HG03108 (cell line): ENCODE measurements at regions not wholly inside any gene's neighbourhood (a gene's known extent, or its start where the extent isn't known, plus 50 kb on each side); places are given as distances from the start of the nearest gene placed in this dataset.
"Not testable (repeated sequence)": the region's sequence is repeated elsewhere in the genome, so short reads cannot be mapped to it uniquely, and the experiment has no call there.

Experiments
- ATAC-seq: cut with Tn5 transposase; IDR thresholded peaks from one replicate; pipeline ENCODE4 v1.9.1; 2021; ENCODE audit warnings: moderate library complexity; ENCODE audit not compliant: unreplicated experiment

- no peak for ATAC-seq
Measured at GRCh38 chr9:108430655-108431054, 425.1 kb downstream of the ACTL7B start.

DNA sequence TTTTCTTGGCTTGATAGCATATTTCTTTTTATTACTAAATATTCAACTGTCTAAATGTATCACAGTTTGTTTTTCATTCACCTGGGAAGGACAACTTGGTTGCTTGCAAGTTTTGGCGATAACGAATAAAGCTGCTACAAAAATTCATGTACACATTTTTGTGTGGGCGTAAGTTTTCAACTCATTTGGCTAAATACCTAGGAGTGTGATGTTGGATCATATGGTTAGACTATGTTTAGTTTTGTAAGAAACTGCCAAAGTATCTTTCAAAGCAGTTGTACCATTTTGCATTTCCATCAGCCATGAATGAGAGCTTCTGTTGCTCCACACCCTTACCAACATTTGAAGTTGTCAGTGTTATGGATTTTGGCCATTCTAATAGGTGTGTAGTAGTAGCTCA, 428.0 kb downstream of the ACTL7B start:
- ATAC-seq: no peak

- ATAC-seq: not testable (repeated sequence)
Measured at GRCh38 chr9:108426421-108426940, 429.3 kb downstream of the ACTL7B start.

DNA sequence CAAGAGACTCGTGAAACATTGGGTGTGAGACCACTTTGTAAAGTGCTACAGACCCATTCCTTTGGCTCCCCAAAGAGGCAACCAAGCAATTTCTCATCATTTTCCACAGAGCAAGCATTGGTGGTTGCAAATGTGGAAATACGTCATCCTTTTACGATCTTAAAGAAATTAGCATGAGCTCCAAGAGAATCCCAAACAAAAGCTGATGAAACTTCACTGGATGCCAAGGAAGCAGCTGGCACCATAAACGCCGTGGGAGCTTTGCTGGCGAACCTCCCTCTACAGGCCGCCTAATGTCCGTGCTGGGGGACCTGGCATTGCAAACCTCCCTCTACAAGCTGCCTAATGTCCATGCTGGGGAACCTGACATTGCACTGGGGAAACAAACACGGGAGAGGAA, 432.4 kb downstream of the ACTL7B start:
- no peak for ATAC-seq

DNA sequence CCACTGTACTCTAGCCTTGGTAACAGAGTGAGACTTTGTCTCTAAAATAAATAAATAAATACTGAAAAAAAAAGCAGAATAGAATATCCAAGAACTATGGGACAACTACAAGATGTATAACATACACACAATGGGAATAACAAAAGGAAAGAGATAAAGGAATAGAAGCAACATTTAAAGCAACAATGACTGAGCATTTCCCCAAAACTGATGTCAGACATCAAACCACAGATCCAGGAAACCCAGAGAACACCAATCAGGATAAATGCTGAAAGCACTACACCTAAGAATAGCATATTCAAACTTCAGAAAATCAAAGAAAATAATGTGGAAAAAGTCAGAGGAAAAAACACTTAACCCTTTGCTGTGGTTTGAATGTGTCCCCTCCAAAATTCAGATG, 436.4 kb downstream of the ACTL7B start:
- no peak for ATAC-seq

GRCh38 chr9:108417726-108418125, 438.1 kb downstream of the ACTL7B start:
- no peak for ATAC-seq

DNA sequence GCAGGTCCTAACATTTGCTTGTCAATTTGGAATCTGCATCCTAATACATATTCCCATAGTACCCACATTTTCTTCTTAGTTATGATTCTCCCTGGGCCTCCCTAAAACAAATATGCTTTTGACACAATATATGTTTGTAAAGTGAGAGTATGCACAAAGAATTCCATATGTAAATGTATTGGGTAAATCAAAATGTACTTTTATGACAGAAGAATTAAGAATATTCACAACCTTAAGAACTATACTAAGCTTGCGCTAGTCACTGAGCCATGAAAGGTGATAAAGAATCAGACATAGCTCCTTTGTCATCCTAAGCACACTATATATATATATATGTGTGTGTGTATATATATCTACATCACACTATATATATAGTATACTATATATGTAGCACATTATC, 438.5 kb downstream of the ACTL7B start:
- no peak for ATAC-seq

DNA sequence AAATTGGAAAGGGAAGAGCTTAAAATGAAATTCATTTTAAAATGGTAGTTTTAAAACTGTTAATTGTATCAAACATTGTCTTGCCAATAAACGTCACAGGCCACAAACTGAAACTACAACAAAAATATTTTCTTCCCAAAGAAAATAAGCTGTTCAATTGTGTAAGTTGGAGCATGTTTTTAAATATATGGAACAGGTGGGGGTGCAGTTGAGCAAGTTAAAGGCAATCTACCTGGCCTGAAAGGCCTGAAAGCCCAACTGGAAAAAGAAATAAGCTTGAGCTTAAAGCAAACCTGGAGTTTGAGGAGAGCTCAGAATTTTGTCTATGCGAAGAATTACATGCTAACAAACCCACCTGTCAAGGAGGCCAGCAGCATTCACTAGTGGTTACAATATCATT, 439.5 kb downstream of the ACTL7B start:
- ATAC-seq: no peak

DNA sequence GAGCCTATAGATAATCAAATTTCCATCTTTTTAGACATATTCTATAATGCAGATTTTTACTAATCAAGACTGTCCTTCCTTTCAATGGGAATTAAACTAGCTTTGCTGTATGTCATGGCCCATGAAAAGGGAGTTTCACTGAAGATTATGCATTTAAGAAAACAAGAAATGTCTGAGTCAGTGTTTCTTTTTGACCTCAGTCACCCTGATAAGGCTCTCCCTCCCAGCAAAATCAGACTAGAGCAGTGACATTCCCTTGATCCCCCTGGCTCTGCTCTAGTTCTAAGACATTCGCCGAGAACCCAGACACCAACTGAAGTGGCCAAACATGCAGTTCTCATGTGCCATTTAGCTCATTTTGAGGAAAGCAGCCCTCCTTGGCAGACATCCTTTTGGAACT, 442.0 kb downstream of the ACTL7B start:
- no peak for ATAC-seq

DNA sequence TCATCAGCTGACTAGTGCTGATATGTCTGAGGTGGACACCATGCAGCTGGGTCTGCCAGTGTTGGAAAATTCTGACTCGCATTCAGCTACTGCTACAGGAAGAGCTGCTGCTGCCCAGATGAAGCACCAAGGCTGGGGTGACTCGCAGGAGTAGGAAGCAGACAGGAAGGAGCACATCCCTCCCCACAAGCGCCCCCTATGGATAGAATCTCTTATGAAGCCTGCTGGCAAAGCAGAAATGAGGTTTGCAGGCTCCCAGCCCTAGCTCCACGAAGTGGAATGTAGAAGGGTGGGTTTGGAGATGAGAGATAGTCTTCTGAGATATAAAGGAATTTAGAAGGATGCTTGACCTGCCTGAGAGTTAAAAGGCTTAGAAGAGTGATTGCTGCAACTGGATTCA, 443.0 kb downstream of the ACTL7B start:
- ATAC-seq: no peak

DNA sequence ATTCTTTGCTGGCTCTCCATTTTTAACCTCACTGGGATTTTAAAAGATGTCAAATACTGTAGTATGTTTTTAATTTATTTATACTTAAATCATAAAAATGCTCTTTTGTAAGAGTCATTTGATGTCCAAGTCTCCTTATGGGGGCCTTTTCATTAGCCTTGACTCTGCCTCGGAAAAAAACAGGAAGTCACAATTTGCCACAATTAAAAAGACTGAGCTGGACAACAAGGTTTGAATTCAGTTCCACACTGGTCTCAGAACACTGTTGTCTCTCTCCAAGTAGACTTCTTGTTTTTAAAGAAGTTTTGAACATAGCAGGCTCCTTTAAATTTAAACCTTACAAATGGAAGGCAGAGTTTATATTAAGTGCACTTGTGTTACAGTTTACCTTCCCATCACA, 444.2 kb downstream of the ACTL7B start:
- ATAC-seq: no peak

- ATAC-seq: no peak
Measured at GRCh38 chr9:108410161-108410560, 445.6 kb downstream of the ACTL7B start.

DNA sequence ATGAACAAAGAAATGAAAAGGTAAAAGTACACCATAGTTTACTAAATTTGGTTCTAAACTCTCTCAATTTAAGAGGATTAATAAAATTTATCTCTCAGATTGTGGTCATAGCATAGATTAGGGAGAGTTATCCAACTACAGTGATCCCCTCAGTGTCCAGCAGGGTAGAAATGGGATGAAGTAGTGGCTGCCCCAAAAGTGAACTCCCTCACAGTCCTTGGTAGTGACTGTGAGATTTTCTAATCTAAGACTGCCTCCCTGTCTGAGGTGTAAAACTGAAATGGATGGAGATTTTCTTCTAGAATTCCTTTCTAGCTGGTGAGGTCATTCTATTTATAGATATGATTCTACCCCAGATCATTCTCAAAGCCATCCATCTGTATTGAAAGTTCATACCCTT, 455.5 kb downstream of the ACTL7B start:
- ATAC-seq: no peak

- no peak for ATAC-seq
Measured at GRCh38 chr9:108399851-108400250, 455.9 kb downstream of the ACTL7B start.

GRCh38 chr9:108397286-108397685, 458.5 kb downstream of the ACTL7B start:
- ATAC-seq: no peak

DNA sequence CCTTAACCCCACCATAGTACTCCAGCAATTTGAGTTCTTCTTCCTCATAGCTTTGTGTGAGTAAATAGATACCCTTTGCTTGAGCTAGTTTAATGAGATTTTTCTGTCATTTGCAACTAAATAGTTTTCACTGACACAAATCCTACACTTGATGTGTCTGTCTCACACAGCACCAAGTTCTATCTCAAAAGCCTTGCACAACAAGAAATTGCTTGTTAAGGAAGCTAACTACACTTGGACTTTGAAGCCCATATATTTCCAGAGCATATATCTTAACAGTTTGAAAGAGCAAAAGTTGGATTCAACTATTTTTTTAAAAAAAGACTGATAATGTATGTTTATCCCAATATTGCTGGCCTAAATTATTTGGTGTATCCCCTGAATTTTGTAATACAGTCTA, 459.2 kb downstream of the ACTL7B start:
- no peak for ATAC-seq

GRCh38 chr9:108396193-108396592, 459.6 kb downstream of the ACTL7B start:
- no peak for ATAC-seq

GRCh38 chr9:108395421-108395820, 460.4 kb downstream of the ACTL7B start:
- ATAC-seq: no peak

DNA sequence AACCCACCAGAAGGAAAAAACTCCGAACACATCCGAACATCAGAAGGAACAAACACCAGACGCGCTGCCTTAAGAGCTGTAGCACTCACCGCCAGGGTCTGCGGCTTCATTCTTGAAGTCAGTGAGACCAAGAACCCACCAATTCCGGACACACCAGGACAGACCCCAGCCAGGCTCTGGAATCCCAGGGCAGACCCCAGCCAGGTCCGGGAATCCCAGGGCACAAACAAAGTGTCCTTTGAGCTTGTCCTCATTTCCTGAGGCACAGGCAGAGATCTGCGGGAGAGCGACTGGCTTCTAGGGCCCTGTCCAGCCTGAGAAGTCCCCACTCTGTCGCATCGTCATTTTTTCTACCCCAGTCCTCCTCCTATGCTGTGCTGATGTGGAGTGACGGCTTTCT, 461.1 kb downstream of the ACTL7B start:
- no peak for ATAC-seq

- ATAC-seq: not testable (repeated sequence)
Measured at GRCh38 chr9:108393481-108394001, 462.2 kb downstream of the ACTL7B start.

- ATAC-seq: no peak
Measured at GRCh38 chr9:108392877-108393276, 462.9 kb downstream of the ACTL7B start.

DNA sequence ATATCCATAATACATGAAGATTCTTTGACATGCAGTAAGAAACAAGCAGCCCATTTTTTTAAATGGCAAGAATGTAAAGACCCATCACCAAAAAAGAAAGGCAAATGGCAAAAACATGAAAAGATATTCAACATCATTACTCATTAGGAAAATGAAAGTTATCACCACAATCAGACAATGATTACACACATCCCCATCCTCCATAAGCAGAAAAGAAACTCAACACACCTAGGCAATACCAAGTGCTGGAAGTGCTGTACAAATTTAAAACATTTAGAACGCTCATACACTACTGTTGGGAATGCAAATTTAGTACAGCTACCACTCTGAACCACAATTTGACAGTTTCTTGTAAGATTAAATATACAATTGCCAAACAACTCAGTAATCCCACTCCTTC, 466.7 kb downstream of the ACTL7B start:
- peak; percentile 78 for ATAC-seq

DNA sequence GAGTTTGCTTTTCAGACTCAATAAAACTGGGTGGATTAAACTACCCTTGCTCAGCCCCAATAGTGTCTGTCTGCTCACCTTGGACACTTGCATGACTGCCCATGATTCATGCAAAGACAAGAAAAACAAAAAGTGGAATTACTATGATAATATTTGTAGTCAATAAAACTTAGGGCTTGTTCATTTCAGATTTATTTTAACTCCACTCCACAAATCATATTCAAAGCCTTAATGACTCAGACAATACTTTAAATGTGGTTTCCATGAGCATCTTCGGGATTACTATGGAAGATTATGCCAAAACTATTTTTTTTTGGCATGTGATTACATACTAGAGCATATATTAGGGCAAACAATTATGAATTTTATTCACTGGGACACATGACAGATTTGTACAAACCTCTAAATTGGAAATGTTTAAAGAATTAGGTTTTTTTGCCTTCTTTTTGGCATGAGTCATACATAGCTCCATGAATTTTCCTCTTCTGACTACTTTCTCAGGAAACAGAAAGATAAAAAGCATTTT, 468.9 kb downstream of the ACTL7B start:
- no peak for ATAC-seq
